ENCODE measurements at regions not wholly inside any gene's neighbourhood (a gene's known extent, or its start where the extent isn't known, plus 50 kb on each side); places are given as distances from the start of the nearest gene placed in this dataset.

DNA sequence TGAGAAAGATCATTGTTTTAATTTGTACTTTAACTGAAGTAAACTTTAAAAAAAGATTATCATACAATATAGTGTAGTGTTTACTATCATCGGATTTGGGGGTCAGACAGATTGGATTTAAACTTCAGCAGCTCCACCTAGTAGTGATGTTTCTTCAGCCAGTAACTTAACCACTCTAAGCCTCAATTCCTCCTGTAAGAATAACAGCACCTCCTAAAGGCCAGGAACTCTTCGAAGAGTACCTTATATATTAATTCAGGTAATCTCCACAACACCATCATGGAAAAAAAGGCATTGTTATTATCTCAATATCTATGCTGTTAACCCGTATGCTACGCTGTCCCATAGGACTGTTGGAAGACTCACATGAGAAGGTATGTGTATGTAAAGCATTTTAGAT is 69.0 kb upstream of the DLGAP1 start:
- DNase-seq: no peak

- DNase-seq: no peak
These were observed 56.1 kb upstream of the DLGAP1 start for GRCh38 chr18:4511166-4511565.

GRCh38 chr18:4510711-4511110 is 55.6 kb upstream of the DLGAP1 start:
- DNase-seq: no peak

- no peak for DNase-seq
These were observed 55.1 kb upstream of the DLGAP1 start for GRCh38 chr18:4510160-4510559.

All from activated CD4-positive, alpha-beta T cell treated with anti-CD3 and anti-CD28 coated beads, Interleukin-10, Interleukin-2, amounts not matched to agents 100 ng/mL and 50 ng/mL, durations not matched to agents 16 hours and 8 hours (primary cell).